ENCODE measurements at regions not wholly inside any gene's neighbourhood (a gene's known extent, or its start where the extent isn't known, plus 50 kb on each side); places are given as distances from the start of the nearest gene placed in this dataset.
"Not testable (repeated sequence)": the region's sequence is repeated elsewhere in the genome, so short reads cannot be mapped to it uniquely, and the experiment has no call there.

DNA sequence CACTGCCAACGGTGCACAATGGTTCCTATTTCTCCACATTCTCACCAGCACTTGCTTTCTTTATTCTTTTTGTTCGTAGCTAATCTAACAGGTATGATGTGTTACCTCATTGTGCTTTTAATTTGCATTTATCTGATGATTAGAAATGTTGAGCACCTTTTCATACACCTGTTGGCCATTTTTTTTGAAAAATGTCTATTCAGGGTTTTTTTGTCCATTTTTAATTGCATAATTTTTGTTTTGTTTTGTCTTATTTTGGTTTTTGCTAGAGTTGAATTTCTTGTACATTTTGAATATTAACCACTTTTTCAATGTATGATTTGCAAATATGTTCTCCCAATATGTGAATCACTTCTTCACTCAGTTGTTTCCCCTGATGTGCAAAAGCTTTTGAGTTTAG is 150.6 kb downstream of the TENT5A start (continued):
- TF ChIP-seq SAP30 (IDR thresholded peaks at IDR 0.05; ENCODE audit: insufficient read depth, insufficient replicate concordance, low read length) (no peak), TAF1 (IDR thresholded peaks at IDR 0.05; ENCODE audit: low read depth, low read length) (no peak), KDM1A (IDR thresholded peaks at IDR 0.05; ENCODE audit: borderline replicate concordance, low read length) (no peak), BRCA1 (IDR thresholded peaks at IDR 0.05; ENCODE audit: low read depth, low read length) (no peak)

- POLR2A ChIA-PET (ENCODE audit: partially characterized antibody); H3K36me3 ChIP-seq (ENCODE audit: control insufficient read depth in 2 of 4, insufficient read depth in 4 of 4, low read length in 3 of 4); H4K91ac ChIP-seq (replicated peaks; ENCODE audit: insufficient read length, low read length); H3K4me1 ChIP-seq (replicated peaks in 1 of 4; ENCODE audit: control insufficient read depth in 3 of 4, insufficient read depth in 4 of 4, low read length in 3 of 4); H3K79me1 ChIP-seq (ENCODE audit: low read depth, low read length); H2BK20ac ChIP-seq (ENCODE audit: low read length); H3K4me2 ChIP-seq (ENCODE audit: insufficient read depth in 1 of 2, low read depth in 2 of 2, low read length in 2 of 2); H4K20me1 ChIP-seq (replicated peaks in 1 of 2; ENCODE audit: control insufficient read depth in 1 of 2, insufficient read depth in 2 of 2, low read length in 2 of 2); H2BK15ac ChIP-seq (ENCODE audit: low read length); H2BK120ac ChIP-seq (replicated peaks; ENCODE audit: low read depth, low read length); H3K18ac ChIP-seq (ENCODE audit: extremely low read depth, low read length); H3K4me3 ChIP-seq (ENCODE audit: extremely low read depth in 1 of 4, insufficient read depth in 2 of 4, low read depth in 3 of 4, low read length in 4 of 4); H4K8ac ChIP-seq (ENCODE audit: extremely low read depth, insufficient read depth, low read length); FAIRE-seq; H2AK5ac ChIP-seq (ENCODE audit: low read depth, low read length); DNase-seq (ENCODE audit: low read depth in 1 of 2, low spot score in 2 of 2); CTCF ChIA-PET (ENCODE audit: partially characterized antibody); H3K23me2 ChIP-seq (ENCODE audit: low read depth, low read length); H3K4ac ChIP-seq (replicated peaks; ENCODE audit: insufficient read length, low read depth, low read length); H3K27me3 ChIP-seq (replicated peaks in 1 of 4; ENCODE audit: control insufficient read depth in 3 of 4, extremely low read depth in 1 of 4, insufficient read depth in 3 of 4, low read length in 3 of 4); H2BK12ac ChIP-seq (ENCODE audit: low read depth, low read length); H2BK5ac ChIP-seq (ENCODE audit: low read depth, low read length); H4K5ac ChIP-seq (ENCODE audit: insufficient read length, low read depth, low read length); H3K14ac ChIP-seq (ENCODE audit: insufficient read length); H3K56ac ChIP-seq (replicated peaks; ENCODE audit: insufficient read length, low read depth, low read length); H3K9me3 ChIP-seq (ENCODE audit: insufficient read depth in 2 of 2, low read depth in 1 of 2, low read length in 1 of 2); H2AFZ ChIP-seq (ENCODE audit: low read length); H3K79me2 ChIP-seq (ENCODE audit: control insufficient read depth in 1 of 2, insufficient read depth in 2 of 2, low read length in 2 of 2); H3K9ac ChIP-seq (replicated peaks in 1 of 4; ENCODE audit: extremely low read depth in 1 of 4, low read depth in 3 of 4, low read length in 3 of 4); H3K23ac ChIP-seq (ENCODE audit: insufficient read length); H3K27ac ChIP-seq (ENCODE audit: low read depth, low read length): not testable (repeated sequence)
- 96% methylated on average over 4 of the region's 4 CpGs; no CpG with 5 or more reads in 1 of the 2 experiments for WGBS, 2 experiments (ENCODE audit: extremely low coverage in 1 of 2, insufficient coverage in 1 of 2, insufficient read length in 1 of 2, insufficient replicate concordance in 2 of 2, low coverage in 1 of 2, low lambda C conversion rate in 2 of 2, missing lambda C conversion rate in 1 of 2)
Measured at GRCh38 chr6:81600488-81600887, 152.0 kb downstream of the TENT5A start.

Measured in H1 (cell line).